ENCODE measurements at regions not wholly inside any gene's neighbourhood (a gene's known extent, or its start where the extent isn't known, plus 50 kb on each side); places are given as distances from the start of the nearest gene placed in this dataset.

DNA sequence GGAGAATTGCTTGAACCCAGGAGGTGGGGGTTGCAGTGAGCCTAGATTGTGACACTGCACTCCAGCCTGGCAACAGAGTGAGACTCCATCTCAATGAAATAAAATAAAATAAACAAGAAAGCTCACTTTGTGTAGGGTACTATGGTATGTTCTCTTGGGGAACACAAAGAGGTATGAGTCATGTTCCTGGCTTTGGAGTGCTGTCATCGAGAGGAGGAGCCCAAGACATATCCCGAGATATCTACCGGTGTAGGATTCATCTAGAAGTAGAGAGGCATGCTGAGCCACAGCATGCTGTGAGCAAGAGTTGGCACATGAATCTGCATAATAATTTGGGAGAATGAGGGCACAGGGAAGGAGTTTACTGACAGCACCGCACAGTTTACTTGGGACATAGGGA, 244.9 kb upstream of the EPHA4 start:
- DNase-seq = no peak

DNA sequence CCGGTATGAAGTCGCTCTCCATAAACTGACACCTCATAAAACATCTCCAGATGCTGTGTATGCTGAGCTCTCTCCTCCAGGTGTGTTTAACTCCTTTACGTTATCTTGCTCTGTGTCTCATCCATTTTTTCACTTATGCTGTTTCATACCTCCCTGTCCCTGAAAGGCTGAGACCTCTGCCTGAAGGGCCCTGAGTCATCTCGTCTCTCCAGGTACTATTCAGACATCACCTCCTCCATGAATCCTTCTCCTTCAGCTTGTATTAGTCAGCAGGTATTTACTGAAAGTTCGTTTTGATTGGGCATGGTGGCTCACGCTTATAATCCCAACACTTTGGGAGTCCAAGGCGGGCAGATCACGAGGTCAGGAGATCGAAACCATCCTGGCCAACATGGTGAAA, 244.5 kb upstream of the EPHA4 start:
- DNase-seq = no peak

DNA sequence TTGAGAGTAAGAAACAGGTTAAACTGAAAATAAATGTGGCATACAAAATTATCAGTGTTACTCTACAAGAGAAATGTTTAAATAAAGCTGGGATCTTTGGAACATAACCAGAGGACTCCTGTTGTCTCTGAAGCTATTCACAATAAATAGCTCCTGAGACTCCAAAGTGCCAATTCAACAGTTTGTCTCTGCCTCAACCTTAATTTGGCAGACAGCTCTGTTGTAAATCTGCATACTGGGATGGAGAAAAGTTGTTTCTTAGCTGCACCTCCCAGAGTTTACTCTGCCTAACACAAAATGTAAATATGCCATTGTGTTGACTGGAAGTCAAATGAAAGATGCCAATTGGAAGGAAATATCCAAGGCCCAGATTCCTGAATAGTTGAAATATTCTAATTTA, 238.5 kb upstream of the EPHA4 start:
- DNase-seq = no peak

DNA sequence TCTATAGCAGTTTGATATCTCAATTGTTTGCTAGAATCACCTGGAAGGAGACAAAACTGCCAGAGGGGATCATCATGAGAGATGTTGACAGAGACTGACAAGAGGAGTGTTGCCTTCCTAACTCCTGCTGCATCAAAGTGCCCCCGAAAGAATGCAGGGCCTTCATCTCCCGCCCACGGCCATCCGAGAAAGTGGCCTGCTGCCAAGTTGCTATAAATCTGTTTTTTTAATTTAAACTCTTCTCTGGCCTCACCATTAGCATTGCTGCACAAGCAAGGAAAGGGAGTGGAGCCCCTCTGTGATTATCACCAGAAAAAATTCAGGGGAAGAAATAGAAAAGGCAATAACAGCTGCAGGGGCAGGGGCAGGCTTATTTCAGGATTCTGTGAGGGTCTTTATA, 238.1 kb upstream of the EPHA4 start:
- DNase-seq = no peak

DNA sequence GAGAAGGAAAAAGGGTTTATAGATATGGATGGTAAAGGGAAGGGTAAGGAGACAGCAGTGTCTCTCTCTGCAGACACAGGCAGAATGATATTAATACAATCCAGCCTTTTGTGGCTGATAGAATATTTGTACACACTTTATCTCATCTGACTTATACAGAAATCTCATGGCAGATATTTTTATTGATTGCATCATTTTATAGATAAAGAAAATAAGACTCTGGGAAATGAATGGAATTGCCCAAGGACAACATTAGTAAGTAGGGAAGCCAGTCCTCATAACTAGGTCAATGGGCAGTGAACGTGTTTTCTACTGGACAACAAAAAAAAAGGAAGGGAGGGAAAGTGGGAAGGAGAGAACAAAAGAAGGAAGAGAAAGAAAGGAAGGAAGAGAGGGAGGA, 236.4 kb upstream of the EPHA4 start:
- DNase-seq = no peak

DNA sequence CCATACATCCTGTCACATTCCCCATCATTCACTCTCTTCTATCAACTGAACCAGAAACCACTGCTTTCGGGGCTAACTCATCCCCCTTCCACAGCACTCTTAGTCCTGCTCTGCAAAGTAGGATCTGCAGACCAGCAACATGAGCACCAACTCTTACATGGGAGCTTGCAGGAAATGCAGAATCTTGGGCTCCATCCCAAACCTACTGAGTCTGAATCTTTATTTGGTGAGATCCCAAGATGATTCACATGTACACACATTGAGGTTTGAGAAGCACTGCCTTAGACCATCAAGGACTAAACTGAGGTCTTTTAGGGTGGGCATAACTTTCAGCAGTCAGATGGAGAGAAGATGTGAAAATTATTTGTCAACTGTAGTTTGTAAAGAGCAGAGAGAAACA, 235.6 kb upstream of the EPHA4 start:
- no peak for DNase-seq

DNA sequence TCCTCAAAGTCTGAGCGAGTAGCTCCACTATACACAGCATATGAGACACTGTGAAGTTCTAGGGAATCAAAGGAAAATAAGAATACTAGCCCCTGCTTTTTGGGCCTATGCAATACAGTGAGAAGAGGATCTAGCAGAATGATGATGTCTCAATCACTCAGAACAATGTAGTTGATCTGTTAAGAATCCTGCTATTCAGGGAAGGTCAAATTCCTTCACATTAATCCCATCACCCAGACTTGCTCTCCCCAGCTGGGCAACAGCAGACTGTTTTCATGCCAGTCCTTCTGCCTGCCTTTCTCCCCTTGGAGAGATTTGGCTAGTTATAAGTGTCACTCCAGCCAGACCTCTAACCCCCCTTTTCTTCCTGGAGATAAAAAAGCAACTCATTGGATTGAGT, 230.0 kb upstream of the EPHA4 start:
- no peak for DNase-seq

DNA sequence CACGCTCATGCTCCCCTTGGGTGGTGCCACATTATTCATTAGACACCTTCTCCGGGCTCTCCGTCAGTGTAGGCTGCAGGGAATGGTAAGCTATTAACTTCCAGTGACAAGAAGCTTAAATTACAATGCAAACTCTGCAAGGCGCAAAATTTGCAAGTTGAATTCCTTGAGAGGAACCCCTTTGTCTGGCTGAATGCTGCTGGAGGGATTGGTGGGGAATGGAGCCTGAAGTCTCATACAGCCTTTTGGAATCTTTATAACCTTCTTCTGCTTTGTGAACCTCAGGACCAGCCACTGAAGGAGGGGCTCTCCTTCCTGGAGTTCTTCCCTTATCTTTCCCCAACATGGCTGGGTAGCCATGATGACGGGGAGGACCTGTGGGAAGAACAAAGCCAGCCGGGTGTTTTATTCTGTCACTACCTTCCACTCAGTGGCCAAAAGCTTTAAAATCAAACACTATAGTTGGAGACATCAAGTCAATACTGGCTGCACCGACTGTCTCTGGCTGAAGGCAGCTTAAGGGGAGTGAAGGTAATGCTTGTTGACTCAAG, 220.9 kb upstream of the EPHA4 start:
- DNase-seq = no peak

DNA sequence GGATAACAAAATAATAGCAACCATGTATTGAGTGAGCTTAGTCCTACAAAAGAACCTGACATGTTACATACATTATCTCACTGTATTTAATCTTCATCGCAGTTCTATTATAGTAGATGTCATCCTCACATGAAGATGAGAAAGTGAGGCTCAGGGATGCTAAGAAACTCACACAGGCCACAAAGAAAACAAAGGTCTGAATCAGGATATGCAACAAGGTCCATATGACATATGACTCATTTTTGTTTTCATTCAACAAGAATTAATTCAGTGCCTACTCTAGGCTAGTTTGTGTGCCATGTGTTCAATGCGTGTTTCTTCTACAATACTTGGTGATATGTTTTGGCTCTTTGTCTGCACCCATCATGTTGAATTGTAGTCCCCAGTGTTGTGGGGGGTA, 219.7 kb upstream of the EPHA4 start:
- DNase-seq = no peak

DNA sequence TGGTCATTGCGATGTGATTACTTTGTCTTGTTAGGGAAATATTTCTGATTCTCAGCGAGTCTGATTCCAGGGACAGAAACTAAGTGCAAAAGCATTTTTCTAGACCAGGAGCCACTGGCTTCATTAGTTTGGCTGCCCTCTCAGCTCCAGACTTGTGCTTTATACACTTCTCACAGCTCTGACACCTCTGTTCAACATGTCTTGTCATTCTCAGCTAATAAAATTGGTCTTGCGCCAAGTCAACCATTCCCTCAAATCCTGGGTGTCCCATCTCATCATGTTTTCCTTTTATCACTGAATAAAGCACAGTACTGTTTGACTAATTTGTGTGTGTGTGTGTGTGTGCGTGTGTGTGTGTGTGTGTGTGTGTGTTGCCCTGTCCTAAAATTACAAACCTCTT, 215.5 kb upstream of the EPHA4 start:
- no peak for DNase-seq

DNA sequence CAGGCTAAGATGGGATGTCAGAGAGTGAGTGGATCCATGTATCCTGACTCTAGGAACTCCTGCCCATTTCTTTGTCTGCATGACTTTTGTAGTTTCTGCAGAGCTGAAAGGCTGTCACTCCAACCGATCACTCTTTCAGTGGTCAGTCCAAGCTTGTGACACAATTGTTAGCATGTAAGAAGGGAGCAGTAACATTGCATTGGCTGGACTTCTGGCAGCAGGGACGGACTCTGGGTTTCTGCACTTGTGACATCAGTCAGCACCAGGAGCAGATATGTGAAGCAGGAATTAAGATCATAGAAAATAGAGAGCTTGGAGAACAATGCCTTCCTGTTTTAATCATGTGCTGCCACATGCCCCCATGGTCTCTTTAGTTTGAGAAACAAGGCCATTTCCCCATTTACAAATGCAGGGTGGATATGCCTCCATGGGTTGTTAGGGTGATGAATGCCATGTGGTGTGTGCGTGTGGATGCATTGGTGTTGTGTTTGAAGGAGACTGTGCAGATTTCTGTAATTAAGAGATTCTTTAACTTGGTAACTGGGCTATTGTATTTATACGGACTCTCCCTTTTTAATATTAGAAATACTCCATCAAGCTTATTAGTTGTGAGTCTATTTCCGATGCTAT, 214.3 kb upstream of the EPHA4 start:
- DNase-seq = no peak

DNA sequence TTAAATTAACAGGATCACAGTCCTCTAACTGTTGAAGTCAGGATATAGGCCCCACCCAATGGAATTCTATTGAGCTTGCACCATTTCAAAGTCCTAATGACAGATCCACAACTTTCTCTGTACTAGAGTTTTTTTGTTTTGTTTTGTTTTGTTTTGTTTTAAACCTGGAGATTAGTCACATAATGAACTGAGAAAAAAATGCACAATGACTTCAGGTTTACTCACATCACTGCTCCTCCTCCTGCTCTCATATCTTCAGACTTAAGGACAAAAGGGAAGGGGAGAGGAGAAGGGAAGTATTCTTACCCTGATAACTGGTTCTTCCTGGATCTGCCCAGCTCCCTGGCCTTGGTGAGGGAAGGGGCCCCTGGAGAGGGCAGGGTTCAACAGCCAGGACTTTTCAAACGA, 208.2 kb upstream of the EPHA4 start:
- no peak for DNase-seq

DNA sequence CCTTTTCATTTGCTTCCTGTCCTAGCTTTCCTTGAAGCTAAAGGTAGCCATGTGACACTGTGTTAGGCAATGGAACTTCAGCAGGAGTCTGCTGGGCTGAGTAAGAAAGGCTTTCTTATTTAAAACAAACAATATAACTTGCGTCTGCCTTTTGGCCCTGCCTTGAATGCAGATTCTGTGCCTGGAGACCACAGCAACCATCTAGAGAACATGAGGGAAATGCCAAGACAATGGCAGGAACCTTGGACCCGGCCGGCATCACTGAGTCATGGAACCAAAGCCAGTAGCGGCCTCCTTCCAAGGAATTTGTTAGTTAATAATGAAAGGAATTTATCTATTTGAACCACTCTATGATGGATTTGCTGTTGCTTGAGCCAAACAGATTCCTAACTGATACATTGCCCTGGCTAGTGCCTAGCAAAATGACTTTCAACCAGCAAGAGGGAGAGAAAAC, 207.5 kb upstream of the EPHA4 start:
- no peak for DNase-seq

DNA sequence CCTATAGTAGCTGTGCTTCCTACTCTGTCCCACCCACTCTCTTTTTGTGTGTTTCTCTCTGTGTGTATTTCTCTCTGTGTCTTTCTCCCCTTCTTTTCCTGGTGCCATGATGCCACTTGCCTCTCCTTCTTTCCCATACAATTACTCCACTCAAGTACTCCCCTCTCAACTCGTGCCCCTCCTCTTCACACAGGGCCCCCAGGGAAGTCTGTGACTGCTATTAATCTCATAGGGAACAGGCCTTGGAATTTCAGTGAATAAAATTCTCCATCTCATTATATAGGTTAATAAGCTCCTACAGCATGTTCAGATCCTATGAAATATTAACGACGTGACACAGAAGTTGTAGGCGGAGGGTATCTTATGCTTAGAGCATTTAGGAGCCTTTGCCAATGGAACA, 205.9 kb upstream of the EPHA4 start:
- DNase-seq = no peak

DNA sequence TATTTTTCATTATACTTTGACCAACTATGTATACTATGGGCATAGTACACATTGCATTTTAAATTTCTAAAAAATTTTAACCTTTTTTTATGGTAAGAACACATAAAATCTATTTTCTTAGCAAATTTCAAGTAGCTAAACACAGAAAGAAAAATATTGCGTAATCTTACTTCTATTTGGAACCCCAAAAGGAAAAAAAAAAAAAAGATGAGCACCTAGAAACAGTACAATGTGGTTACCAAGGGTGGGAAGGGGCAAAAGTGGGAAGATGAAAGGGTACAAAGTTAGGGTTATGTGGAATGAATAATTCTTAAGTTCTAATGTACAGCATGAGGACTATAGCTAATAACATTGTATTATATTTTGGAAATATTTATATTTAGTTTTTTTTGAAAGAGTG, 205.0 kb upstream of the EPHA4 start:
- DNase-seq = no peak

DNA sequence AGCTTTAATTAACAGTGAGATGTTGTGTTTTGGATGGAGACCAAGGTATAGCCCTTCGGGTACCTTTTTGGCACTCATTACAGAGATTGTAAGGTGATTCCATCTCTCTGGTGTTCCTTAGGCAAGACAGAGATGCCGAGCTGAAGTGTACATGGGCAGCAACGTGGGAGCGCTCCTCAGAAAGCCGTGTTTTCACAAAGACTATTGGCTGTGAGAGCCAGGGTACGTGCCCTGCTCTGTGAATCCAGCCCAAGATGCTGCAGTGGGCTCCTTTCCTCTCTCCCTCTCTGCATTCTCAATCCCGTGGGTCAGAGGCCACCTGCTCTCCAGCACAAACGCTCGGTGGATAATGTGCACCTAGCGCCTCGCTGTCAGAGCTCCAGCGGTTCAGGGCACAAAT, 203.0 kb upstream of the EPHA4 start:
- no peak for DNase-seq

DNA sequence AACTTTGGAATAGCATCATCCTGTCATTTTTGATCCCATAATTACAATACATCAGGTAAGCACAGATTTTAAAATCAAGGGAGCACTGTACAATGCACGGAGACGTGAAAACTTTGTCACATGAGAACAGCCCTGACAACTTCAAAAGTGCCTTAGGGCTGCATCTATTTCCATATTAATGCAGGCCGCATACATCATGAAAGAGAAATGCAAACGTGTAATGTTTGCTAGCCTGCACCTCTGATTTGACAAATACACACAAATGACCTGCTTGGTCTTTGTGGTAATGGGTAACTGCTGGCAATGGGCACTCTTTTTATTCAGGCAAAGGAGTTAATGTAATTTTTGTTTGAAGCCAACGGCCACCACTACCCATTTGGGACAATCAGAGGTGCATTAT, 202.0 kb upstream of the EPHA4 start:
- DNase-seq = no peak

DNA sequence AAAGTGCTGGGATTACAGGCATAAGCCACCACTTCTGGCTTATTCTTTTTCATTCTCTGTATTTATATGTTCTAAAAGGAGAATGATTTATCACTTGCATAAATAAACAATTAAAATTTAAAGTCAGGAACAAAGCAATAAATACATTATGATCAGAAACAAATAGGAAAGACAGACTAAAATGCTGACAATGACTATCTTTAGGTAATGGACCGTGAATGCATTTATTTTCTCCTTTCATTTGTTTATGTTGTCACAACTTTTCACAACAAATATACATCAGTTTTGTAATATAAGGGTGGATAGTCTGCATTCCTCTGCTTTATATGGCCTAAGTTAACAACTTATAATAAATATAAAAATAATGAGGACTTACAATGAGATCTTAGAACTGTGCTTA, 199.2 kb upstream of the EPHA4 start:
- no peak for DNase-seq

DNA sequence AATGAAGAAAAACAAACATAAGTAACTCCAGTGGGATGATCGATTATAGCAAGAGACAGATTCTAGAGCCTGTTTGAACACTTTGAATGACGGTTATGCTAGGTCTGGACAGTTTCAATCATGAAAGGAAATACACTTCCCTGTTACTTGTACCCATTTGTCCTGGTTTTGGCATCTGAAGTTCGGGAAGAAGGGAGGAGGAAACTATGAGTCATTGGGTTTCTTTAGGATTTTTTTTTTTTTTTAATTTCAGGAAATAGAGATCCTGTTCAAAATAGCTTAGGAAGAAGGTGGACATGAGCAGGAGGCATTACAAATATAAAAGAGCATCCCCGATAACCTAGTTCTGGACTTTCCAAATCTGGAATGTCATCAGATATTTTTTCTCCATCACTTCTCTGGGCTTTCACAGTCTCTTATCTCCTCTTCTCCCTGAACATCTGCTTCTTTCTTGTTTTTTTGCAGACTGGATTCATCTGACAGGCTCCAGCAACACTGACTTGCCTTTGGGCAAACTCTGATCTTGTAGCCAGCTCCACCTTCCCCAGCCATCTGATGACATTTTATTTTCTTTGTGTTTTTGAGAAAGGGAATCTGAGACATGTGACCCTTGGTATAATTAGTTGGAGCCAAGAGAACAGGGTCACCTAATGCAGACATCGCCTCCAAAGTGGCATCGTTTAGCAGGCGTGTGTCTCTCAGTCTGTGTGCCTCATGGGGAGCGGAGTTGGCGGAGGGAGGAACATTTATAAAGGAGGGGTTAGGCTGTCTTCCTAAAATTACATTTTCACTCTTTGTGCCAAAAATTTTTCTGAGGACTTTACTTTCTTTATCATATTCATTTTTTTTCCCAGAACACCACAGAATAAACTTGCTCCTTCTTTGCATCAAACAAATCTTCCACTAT, 195.3 kb upstream of the EPHA4 start:
- no peak for DNase-seq

DNA sequence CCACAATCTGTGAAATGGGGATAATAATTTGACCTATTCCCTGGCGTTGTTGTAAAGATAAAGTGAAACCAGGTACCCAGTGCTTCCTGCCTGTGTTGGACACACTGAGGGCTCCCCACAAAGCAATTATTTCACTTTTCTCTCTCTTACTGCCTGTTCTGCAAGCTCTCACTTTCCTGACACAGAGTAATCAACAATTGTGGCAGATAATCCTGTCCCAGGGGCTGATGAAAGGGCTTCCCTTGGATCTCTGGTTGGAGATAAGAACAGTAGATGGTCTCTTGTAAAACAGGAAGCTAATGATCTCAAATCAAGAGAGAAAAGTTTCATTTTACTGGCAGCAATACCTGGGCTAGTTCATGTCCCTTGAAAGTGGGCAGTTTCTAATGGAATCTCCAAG, 190.4 kb upstream of the EPHA4 start:
- DNase-seq = no peak

DNA sequence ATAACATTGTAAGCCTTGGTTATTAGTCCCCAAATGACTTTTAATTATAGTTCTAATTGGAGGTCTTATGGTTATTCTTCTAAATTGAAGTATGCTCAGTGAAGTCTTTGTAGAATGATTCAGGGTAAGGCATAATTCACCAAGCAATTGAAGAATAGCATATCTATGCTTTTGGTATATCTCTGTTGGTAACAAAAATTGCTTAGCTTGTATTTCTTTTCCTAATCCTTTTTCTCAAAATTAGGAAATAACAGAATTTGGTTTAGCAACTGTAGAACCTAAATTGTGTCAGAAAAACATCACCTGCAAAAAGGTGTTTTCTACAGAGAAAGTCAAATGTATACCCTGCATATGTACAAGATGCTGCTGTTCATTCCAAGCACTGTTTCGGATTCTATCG, 189.2 kb upstream of the EPHA4 start:
- no peak for DNase-seq

DNA sequence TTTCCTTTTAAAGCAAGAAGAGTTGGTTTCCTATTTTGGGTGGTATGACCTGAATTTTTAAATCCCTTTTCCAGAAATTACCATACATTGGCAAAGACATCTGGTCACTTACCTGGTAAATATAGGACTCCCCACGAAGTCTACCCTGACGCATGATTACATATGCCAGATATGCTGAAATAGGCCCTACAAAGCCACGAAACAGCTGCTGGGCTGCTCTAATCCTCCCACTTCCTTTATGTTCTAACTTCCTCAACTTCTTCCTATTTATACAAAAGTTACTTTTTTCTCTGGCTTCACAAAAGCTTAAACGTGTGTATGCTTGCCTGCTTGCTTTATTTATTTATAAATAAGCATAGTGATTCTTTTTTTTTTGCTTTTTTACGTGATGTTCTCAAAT, 186.0 kb upstream of the EPHA4 start:
- DNase-seq = no peak

DNA sequence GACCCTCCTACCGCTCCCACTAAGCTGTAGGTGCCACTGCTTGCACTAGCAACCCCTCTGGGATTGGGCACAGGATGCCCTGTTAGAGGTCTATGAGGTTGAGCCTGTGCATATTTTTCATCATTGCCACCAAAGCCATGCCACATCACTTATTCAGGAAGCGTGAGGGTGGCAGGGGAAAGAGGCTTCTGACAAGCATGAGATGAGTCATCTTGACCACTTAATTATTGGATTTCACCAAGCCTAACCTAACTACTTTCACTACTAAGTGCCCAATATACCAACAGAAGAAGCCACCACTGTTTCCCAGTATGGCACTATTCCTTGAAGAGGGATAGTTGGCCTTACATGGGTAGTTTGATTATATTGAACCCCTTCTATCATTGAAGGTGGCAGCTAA, 181.3 kb upstream of the EPHA4 start:
- DNase-seq = no peak

DNA sequence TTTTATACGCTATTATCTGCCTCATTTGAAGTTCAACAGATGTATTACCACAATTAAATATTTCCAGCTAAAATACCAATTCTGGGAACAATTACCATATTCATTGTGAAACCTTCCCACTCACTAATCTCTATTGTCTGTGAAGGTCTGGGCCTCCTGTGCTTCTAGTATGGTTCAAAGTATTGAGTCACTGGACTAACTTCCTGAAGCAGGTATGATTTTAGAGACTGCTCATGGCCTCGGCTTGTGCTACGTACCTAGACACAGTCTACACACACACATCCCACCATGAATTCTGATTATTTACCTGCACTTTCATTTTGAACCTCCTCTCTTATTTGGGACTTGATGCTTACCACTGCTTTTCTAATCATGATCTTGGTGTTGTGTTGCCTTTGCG, 180.7 kb upstream of the EPHA4 start:
- no peak for DNase-seq

DNA sequence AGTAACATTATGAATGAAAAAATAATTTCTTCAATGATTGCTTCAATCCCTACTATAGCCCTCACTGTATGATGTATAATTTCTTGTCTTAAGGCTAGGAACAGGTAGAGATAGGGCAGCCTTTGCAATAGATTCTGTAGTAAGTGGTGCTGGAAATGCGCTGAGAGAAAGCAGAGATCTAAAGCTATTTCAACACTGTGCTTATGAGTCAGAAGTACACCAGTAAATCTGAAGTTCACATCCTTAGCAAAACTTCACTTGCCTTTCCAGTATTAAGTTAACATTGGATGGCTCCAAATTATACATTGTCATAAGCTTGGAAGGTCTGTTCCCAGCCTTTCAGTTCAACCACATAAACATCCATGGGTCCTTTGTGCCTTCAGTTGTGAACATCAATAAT, 178.2 kb upstream of the EPHA4 start:
- no peak for DNase-seq
